ENCODE measurements at regions not wholly inside any gene's neighbourhood (a gene's known extent, or its start where the extent isn't known, plus 50 kb on each side); places are given as distances from the start of the nearest gene placed in this dataset.

DNA sequence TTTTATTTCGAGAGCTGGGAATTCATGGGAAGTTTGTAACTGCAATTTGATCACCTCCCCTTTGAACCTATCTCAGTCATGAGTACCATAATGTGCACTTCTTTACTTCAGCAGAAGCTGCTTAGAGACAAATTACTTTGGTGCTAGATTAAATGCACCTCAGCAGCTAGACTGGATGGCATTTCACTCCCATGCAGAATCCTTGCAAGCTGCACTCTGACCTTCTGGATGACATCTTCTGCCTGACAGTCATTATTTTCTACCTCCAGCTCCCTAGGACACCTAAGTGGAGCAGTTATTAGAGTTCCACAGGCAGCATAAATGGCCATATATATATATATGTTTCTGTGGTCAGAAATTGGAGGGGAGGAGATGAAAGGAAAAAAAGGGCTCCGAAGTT lies 366.0 kb upstream of the TMPRSS15 start:
- Histone ChIP-seq H3K27ac (no peak overlapping the region), H3K27me3 (no peaks in the 10 kb centered on the region), H3K9me3 (no peaks in the 10 kb centered on the region), H3K36me3 (no peaks in the 10 kb centered on the region), H3K4me1 (no peaks in the 10 kb centered on the region), H3K4me3 (no peak overlapping the region)
- WGBS, 4 donors, result 70 to 78% (median 75%) methylated on average over 2 of the region's 2 CpGs
- intact Hi-C loops (cut with DNase I), result no loop called here
- ATAC-seq (no peak), DNase-seq (no peak)
- TF ChIP-seq POLR2A (IDR thresholded peaks at IDR 0.05), result no peak
- TF ChIP-seq, protein P1, sequence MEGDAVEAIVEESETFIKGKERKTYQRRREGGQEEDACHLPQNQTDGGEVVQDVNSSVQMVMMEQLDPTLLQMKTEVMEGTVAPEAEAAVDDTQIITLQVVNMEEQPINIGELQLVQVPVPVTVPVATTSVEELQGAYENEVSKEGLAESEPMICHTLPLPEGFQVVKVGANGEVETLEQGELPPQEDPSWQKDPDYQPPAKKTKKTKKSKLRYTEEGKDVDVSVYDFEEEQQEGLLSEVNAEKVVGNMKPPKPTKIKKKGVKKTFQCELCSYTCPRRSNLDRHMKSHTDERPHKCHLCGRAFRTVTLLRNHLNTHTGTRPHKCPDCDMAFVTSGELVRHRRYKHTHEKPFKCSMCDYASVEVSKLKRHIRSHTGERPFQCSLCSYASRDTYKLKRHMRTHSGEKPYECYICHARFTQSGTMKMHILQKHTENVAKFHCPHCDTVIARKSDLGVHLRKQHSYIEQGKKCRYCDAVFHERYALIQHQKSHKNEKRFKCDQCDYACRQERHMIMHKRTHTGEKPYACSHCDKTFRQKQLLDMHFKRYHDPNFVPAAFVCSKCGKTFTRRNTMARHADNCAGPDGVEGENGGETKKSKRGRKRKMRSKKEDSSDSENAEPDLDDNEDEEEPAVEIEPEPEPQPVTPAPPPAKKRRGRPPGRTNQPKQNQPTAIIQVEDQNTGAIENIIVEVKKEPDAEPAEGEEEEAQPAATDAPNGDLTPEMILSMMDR (IDR thresholded peaks at IDR 0.05), result no peak

DNA sequence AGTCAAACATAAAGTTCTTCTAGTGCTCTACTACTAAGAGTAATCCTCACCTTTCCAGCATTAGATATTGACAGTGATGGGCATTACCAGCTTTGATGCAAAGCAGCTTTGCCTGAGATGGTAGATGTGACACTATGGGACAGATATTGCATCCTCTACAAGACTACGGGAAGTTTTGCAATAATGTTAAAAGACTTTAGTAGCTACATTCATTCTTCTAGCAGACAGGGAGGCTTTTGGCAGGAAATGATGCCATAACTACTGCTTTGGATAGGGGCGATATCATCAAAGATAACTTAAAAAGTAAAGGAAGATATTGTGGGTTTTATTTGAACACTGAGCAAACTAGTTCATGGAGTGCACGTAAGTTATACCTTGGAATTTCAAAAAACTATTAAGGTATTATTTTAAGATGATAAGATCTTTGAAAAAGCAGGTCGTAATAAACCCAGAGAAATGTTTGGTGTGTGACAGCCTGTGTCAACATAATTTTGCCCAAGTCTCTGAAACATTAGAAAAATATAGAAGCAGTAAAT lies 368.3 kb upstream of the TMPRSS15 start:
- no peak overlapping the region for H3K27ac ChIP-seq
- no peak for TF ChIP-seq POLR2A (IDR thresholded peaks at IDR 0.05)
- TF ChIP-seq, protein P1 (IDR thresholded peaks at IDR 0.05), result no peak
- no peaks in the 10 kb centered on the region for H3K36me3 ChIP-seq
- no peaks in the 10 kb centered on the region for H3K9me3 ChIP-seq
- DNase-seq (no peak), ATAC-seq (no peak)
- no peaks in the 10 kb centered on the region for H3K4me1 ChIP-seq
- H3K4me3 ChIP-seq, result no peak overlapping the region
- 70 to 83% (median 78%) methylated on average over 4 of the region's 4 CpGs for WGBS, 4 donors
- intact Hi-C loops (cut with DNase I), result no loop called here
- no peaks in the 10 kb centered on the region for H3K27me3 ChIP-seq

DNA sequence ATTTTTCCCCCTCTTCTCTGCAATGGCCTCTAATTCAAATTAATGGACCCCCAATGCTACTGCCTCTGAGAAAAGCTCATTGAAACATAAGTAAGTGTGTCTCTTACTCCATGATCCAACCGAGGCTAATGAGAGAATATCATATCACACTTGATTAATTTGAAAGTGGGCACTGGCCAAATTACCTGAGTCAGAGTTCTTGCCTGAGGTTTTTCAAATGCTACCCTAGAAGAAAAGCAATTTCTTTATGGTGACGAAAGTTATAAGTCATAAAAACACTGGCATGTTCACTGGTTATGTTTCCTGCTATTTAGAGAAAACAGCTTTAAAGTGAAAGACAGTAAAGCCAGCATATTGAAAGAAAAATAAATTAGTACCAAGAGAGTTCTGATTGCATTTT lies 368.8 kb upstream of the TMPRSS15 start:
- no peak for ATAC-seq
- H3K4me1 ChIP-seq, result no peaks in the 10 kb centered on the region
- no peaks in the 10 kb centered on the region for H3K36me3 ChIP-seq

DNA sequence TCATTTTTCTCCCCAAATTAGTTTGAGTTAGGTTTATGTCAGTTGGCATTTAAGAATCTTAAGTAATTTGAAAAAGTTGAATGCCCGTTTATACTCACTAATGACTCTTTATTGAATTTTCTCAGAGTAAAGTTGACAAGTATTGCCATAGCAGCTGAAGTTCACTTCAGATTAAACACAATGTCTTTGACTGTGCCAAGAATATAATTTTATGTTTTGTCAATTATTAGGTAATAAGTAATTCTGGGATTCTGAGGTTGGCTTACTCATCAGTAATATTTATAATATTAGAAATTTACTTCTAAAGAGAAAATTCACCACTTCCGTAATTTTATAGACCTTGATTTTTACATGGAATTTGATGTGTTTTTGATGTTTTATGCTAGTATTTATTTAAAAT lies 369.3 kb upstream of the TMPRSS15 start:
- no peaks in the 10 kb centered on the region for H3K27me3 ChIP-seq
- no peaks in the 10 kb centered on the region for H3K9me3 ChIP-seq
- H3K27ac ChIP-seq, result no peak overlapping the region
- DNase-seq (no peak), ATAC-seq (no peak)
- no peak for TF ChIP-seq POLR2A (IDR thresholded peaks at IDR 0.05)
- TF ChIP-seq, protein P1 (IDR thresholded peaks at IDR 0.05), result no peak
- intact Hi-C loops (cut with DNase I), result no loop called here
- no peak overlapping the region for H3K4me3 ChIP-seq
- H3K4me1 ChIP-seq, result no peaks in the 10 kb centered on the region
- WGBS, 4 donors, result 75 to 88% (median 84%) methylated on average over 2 of the region's 2 CpGs
- H3K36me3 ChIP-seq, result no peaks in the 10 kb centered on the region

More for the DNA sequence above, 368.8 kb upstream of the TMPRSS15 start:
- Histone ChIP-seq H3K4me3 (no peak overlapping the region), H3K27me3 (no peaks in the 10 kb centered on the region), H3K27ac (no peak overlapping the region), H3K9me3 (no peaks in the 10 kb centered on the region)
- intact Hi-C loops (cut with DNase I), result no loop called here
- no peak for DNase-seq
- TF ChIP-seq, protein P1 (IDR thresholded peaks at IDR 0.05), result no peak
- no peak for TF ChIP-seq POLR2A (IDR thresholded peaks at IDR 0.05)
- WGBS, 4 donors, result 62 to 73% (median 64%) methylated on average over 2 of the region's 2 CpGs

Measured in heart left ventricle (tissue), 16 donors.